Right kidney (tissue), 1 donor: ENCODE measurements at regions not wholly inside any gene's neighbourhood (a gene's known extent, or its start where the extent isn't known, plus 50 kb on each side); places are given as distances from the start of the nearest gene placed in this dataset.

Source experiments
- DNase-seq: peaks from one replicate; pipeline ENCODE4 v3.0.0-alpha.2; 2016

GRCh38 chr7:35450456-35451214 is 196.7 kb upstream of the TBX20 start:
- DNase-seq, result no peak

- no peak for DNase-seq
Measured at GRCh38 chr7:35448486-35448885, 194.6 kb upstream of the TBX20 start.

- DNase-seq, result no peak
Measured at GRCh38 chr7:35446091-35446490, 192.2 kb upstream of the TBX20 start.

- DNase-seq, result no peak
Measured at GRCh38 chr7:35437619-35438275, 183.8 kb upstream of the TBX20 start.

- no peak for DNase-seq
Measured at GRCh38 chr7:35436452-35436851, 182.6 kb upstream of the TBX20 start.

GRCh38 chr7:35430547-35431153 is 176.8 kb upstream of the TBX20 start:
- no peak for DNase-seq

GRCh38 chr7:35424869-35425495 is 171.1 kb upstream of the TBX20 start:
- DNase-seq, result peak; percentile 25

GRCh38 chr7:35424440-35424839 is 170.5 kb upstream of the TBX20 start:
- DNase-seq, result no peak

- no peak for DNase-seq
Measured at GRCh38 chr7:35422715-35423114, 168.8 kb upstream of the TBX20 start.

- no peak for DNase-seq
Measured at GRCh38 chr7:35420656-35421055, 166.8 kb upstream of the TBX20 start.

GRCh38 chr7:35419391-35419755 is 165.5 kb upstream of the TBX20 start:
- no peak for DNase-seq

GRCh38 chr7:35418716-35419390 is 165.0 kb upstream of the TBX20 start:
- DNase-seq, result no peak

- DNase-seq, result no peak
Measured at GRCh38 chr7:35416568-35416967, 162.7 kb upstream of the TBX20 start.

- no peak for DNase-seq
Measured at GRCh38 chr7:35415411-35415822, 161.5 kb upstream of the TBX20 start.

GRCh38 chr7:35411331-35411730 is 157.4 kb upstream of the TBX20 start:
- DNase-seq, result no peak

GRCh38 chr7:35405461-35405860 is 151.6 kb upstream of the TBX20 start:
- no peak for DNase-seq

GRCh38 chr7:35401217-35401879 is 147.4 kb upstream of the TBX20 start:
- no peak for DNase-seq

- no peak for DNase-seq
Measured at GRCh38 chr7:35399840-35400239, 145.9 kb upstream of the TBX20 start.

GRCh38 chr7:35399216-35399615 is 145.3 kb upstream of the TBX20 start:
- no peak for DNase-seq

GRCh38 chr7:35398518-35398917 is 144.6 kb upstream of the TBX20 start:
- DNase-seq, result no peak

GRCh38 chr7:35390146-35390545 is 136.2 kb upstream of the TBX20 start:
- DNase-seq, result no peak

GRCh38 chr7:35389636-35390035 is 135.7 kb upstream of the TBX20 start:
- no peak for DNase-seq
